Mucosa of gallbladder (tissue), 1 donor: ENCODE measurements at regions not wholly inside any gene's neighbourhood (a gene's known extent, or its start where the extent isn't known, plus 50 kb on each side); places are given as distances from the start of the nearest gene placed in this dataset.
A peak's percentile ranks its signal among the peaks of the same experiment; 100 is the strongest.
"Not testable (repeated sequence)": the region's sequence is repeated elsewhere in the genome, so short reads cannot be mapped to it uniquely, and the experiment has no call there.

Experiments used
- DNase-seq: peaks from one replicate; pipeline ENCODE4 v3.0.0-alpha.2; 2020; ENCODE audit warnings: low spot score
- donor health status: DM: no; HTN: no; CAD: no.

- no peak for DNase-seq
These were observed 166.9 kb upstream of the NFIA start for GRCh38 chr1:60915441-60915840.

GRCh38 chr1:60914982-60915381, 167.4 kb upstream of the NFIA start:
- no peak for DNase-seq

GRCh38 chr1:60913708-60914107, 168.7 kb upstream of the NFIA start:
- DNase-seq, result not testable (repeated sequence)

- no peak for DNase-seq
These were observed 169.3 kb upstream of the NFIA start for GRCh38 chr1:60913039-60913438.

GRCh38 chr1:60911966-60912697, 170.2 kb upstream of the NFIA start:
- DNase-seq, result no peak

- no peak for DNase-seq
These were observed 174.2 kb upstream of the NFIA start for GRCh38 chr1:60908159-60908558.

- DNase-seq, result no peak
These were observed 175.8 kb upstream of the NFIA start for GRCh38 chr1:60906526-60906925.

- no peak for DNase-seq
These were observed 176.3 kb upstream of the NFIA start for GRCh38 chr1:60906039-60906438.

- no peak for DNase-seq
These were observed 178.1 kb upstream of the NFIA start for GRCh38 chr1:60904099-60904851.

- peak; percentile 24 for DNase-seq
These were observed 178.8 kb upstream of the NFIA start for GRCh38 chr1:60903591-60903990.

GRCh38 chr1:60899464-60899863, 182.9 kb upstream of the NFIA start:
- no peak for DNase-seq

- DNase-seq, result no peak
These were observed 183.4 kb upstream of the NFIA start for GRCh38 chr1:60898987-60899386.

GRCh38 chr1:60898413-60898812, 183.9 kb upstream of the NFIA start:
- no peak for DNase-seq

GRCh38 chr1:60896701-60897363, 185.5 kb upstream of the NFIA start:
- DNase-seq, result no peak

GRCh38 chr1:60895701-60896100, 186.7 kb upstream of the NFIA start:
- no peak for DNase-seq

- no peak for DNase-seq
These were observed 187.1 kb upstream of the NFIA start for GRCh38 chr1:60895252-60895651.

- no peak for DNase-seq
These were observed 187.6 kb upstream of the NFIA start for GRCh38 chr1:60894741-60895140.

- no peak for DNase-seq
These were observed 188.2 kb upstream of the NFIA start for GRCh38 chr1:60894130-60894529.

- DNase-seq, result no peak
These were observed 189.0 kb upstream of the NFIA start for GRCh38 chr1:60893136-60893930.

- DNase-seq, result no peak
These were observed 190.6 kb upstream of the NFIA start for GRCh38 chr1:60891765-60892164.

GRCh38 chr1:60891281-60891680, 191.1 kb upstream of the NFIA start:
- no peak for DNase-seq

- DNase-seq, result no peak
These were observed 191.7 kb upstream of the NFIA start for GRCh38 chr1:60890664-60891063.
